NCI-H1417 treated with DMSO at 0.1 percent for 48 hours (cell line): ENCODE measurements at regions not wholly inside any gene's neighbourhood (a gene's known extent, or its start where the extent isn't known, plus 50 kb on each side); places are given as distances from the start of the nearest gene placed in this dataset.
A peak's percentile ranks its signal among the peaks of the same experiment; 100 is the strongest.
"Not testable (repeated sequence)": the region's sequence is repeated elsewhere in the genome, so short reads cannot be mapped to it uniquely, and the experiment has no call there.

ENCODE experiments used
- DNase-seq: peaks from one replicate; lab custom pipeline; 2025; lab: John Stamatoyannopoulos, UW

- no peak for DNase-seq
These were observed 641.5 kb downstream of the GABRG1 start for GRCh38 chr4:45482346-45482745.

- DNase-seq, result no peak
These were observed 646.5 kb downstream of the GABRG1 start for GRCh38 chr4:45477311-45477733.

- no peak for DNase-seq
These were observed 648.3 kb downstream of the GABRG1 start for GRCh38 chr4:45475548-45475947.

GRCh38 chr4:45472490-45472889 is 651.4 kb downstream of the GABRG1 start:
- no peak for DNase-seq

GRCh38 chr4:45471335-45471734 is 652.5 kb downstream of the GABRG1 start:
- DNase-seq, result no peak

- no peak for DNase-seq
These were observed 656.7 kb downstream of the GABRG1 start for GRCh38 chr4:45467157-45467556.

GRCh38 chr4:45460157-45460556 is 663.7 kb downstream of the GABRG1 start:
- DNase-seq, result not testable (repeated sequence)

- DNase-seq, result no peak
These were observed 668.6 kb downstream of the GABRG1 start for GRCh38 chr4:45455217-45455616.

- peak; percentile 3 for DNase-seq
These were observed 670.5 kb downstream of the GABRG1 start for GRCh38 chr4:45453258-45453853.

- DNase-seq, result no peak
These were observed 681.4 kb downstream of the GABRG1 start for GRCh38 chr4:45442466-45442865.

- no peak for DNase-seq
These were observed 685.8 kb downstream of the GABRG1 start for GRCh38 chr4:45438047-45438446.

- DNase-seq, result no peak
These were observed 686.5 kb downstream of the GABRG1 start for GRCh38 chr4:45437381-45437780.

- no peak for DNase-seq
These were observed 698.7 kb downstream of the GABRG1 start for GRCh38 chr4:45425135-45425534.

- no peak for DNase-seq
These were observed 697.5 kb upstream of the GNPDA2 start for GRCh38 chr4:45423896-45424295.

GRCh38 chr4:45420091-45420674 is 693.8 kb upstream of the GNPDA2 start:
- not testable (repeated sequence) for DNase-seq

- DNase-seq, result no peak
These were observed 684.4 kb upstream of the GNPDA2 start for GRCh38 chr4:45410701-45411210.

GRCh38 chr4:45409536-45409935 is 683.2 kb upstream of the GNPDA2 start:
- no peak for DNase-seq

- no peak for DNase-seq
These were observed 682.6 kb upstream of the GNPDA2 start for GRCh38 chr4:45408996-45409395.

GRCh38 chr4:45399116-45399515 is 672.8 kb upstream of the GNPDA2 start:
- no peak for DNase-seq

GRCh38 chr4:45385306-45385705 is 659.0 kb upstream of the GNPDA2 start:
- DNase-seq, result no peak

- no peak for DNase-seq
These were observed 644.1 kb upstream of the GNPDA2 start for GRCh38 chr4:45370408-45370807.

GRCh38 chr4:45368832-45369231 is 642.5 kb upstream of the GNPDA2 start:
- no peak for DNase-seq

GRCh38 chr4:45363931-45364330 is 637.6 kb upstream of the GNPDA2 start:
- DNase-seq, result no peak
